DND-41 (cell line): ENCODE measurements at regions not wholly inside any gene's neighbourhood (a gene's known extent, or its start where the extent isn't known, plus 50 kb on each side); places are given as distances from the start of the nearest gene placed in this dataset.
"Not testable (repeated sequence)": the region's sequence is repeated elsewhere in the genome, so short reads cannot be mapped to it uniquely, and the experiment has no call there.

Experiments used
- ATAC-seq: fragments of 200-7000 bp; cut with Tn5 transposase; 3 replicates; pipeline ENCODE4 v1.9.1; 2021; ENCODE audit warnings: low read depth; ENCODE audit not compliant: insufficient read depth
- DNase-seq: peaks from one replicate; pipeline ENCODE4 v3.0.0-alpha.2; 2020
- H2AFZ ChIP-seq: 2 replicates; pipeline ENCODE4 v1.6.0; 2012; ENCODE audit warnings: low read depth, low read length
- H3K27ac ChIP-seq: 2 replicates; pipeline ENCODE4 v1.5.1; 2012; ENCODE audit warnings: low read length, inconsistent platforms
- H3K27me3 ChIP-seq: fragments of 200-600 bp; sonication (generic); 2 replicates; pipeline ENCODE4 v1.6.0; 2012; ENCODE audit warnings: low read length, mild to moderate bottlenecking, inconsistent platforms; ENCODE audit not compliant: insufficient read depth, poor library complexity
- H3K36me3 ChIP-seq: 2 replicates; pipeline ENCODE4 v1.5.1; 2012; ENCODE audit warnings: low read length, inconsistent platforms; ENCODE audit not compliant: insufficient read depth
- H3K4me1 ChIP-seq: 2 replicates; pipeline ENCODE4 v1.5.1; 2012; ENCODE audit warnings: mild to moderate bottlenecking, low read length; ENCODE audit not compliant: insufficient read depth
- H3K4me2 ChIP-seq: 2 replicates; pipeline ENCODE4 v1.6.0; 2012; ENCODE audit warnings: mild to moderate bottlenecking, moderate library complexity, low read length, inconsistent platforms; ENCODE audit not compliant: insufficient read depth
- H3K4me3 ChIP-seq, 2 experiments: fragments of 200-600 bp in 1 of 2; shearing (Covaris generic) in 1 of 2; 2 replicates each; pipeline ENCODE4 v1.5.1; 2012 to 2016; ENCODE audit warnings: inconsistent platforms in 2 of 2, low read length in 2 of 2, mild to moderate bottlenecking in 2 of 2, low read depth in 1 of 2, moderate library complexity in 1 of 2
- H3K79me2 ChIP-seq: 2 replicates; pipeline ENCODE4 v1.6.0; 2012; ENCODE audit warnings: low read length, inconsistent platforms; ENCODE audit not compliant: insufficient read depth
- H3K9ac ChIP-seq: 2 replicates; pipeline ENCODE4 v1.6.0; 2012; ENCODE audit warnings: low read depth, mild to moderate bottlenecking, inconsistent platforms, low read length, moderate library complexity
- H3K9me3 ChIP-seq: 2 replicates; pipeline ENCODE4 v1.5.1; 2012; ENCODE audit warnings: low read length, moderate library complexity, mild to moderate bottlenecking, inconsistent platforms; ENCODE audit not compliant: insufficient read depth, severe bottlenecking
- H4K20me1 ChIP-seq: 2 replicates; pipeline ENCODE4 v1.6.0; 2012; ENCODE audit warnings: low read length; ENCODE audit not compliant: insufficient read depth
- EZH2 ChIP-seq: IDR thresholded peaks from 3 replicates; pipeline ENCODE4 v1.6.1; 2012; ENCODE audit warnings: borderline replicate concordance, low read depth, mild to moderate bottlenecking, moderate library complexity, low read length, inconsistent platforms; ENCODE audit not compliant: severe bottlenecking
- TF ChIP-seq, protein P1 (sequence below): IDR thresholded peaks from 2 replicates; pipeline ENCODE4 v1.5.1; 2012; ENCODE audit warnings: borderline replicate concordance, low read length, moderate library complexity, mild to moderate bottlenecking; ENCODE audit not compliant: poor library complexity, severe bottlenecking; ENCODE audit errors: extremely low read depth

DNA sequence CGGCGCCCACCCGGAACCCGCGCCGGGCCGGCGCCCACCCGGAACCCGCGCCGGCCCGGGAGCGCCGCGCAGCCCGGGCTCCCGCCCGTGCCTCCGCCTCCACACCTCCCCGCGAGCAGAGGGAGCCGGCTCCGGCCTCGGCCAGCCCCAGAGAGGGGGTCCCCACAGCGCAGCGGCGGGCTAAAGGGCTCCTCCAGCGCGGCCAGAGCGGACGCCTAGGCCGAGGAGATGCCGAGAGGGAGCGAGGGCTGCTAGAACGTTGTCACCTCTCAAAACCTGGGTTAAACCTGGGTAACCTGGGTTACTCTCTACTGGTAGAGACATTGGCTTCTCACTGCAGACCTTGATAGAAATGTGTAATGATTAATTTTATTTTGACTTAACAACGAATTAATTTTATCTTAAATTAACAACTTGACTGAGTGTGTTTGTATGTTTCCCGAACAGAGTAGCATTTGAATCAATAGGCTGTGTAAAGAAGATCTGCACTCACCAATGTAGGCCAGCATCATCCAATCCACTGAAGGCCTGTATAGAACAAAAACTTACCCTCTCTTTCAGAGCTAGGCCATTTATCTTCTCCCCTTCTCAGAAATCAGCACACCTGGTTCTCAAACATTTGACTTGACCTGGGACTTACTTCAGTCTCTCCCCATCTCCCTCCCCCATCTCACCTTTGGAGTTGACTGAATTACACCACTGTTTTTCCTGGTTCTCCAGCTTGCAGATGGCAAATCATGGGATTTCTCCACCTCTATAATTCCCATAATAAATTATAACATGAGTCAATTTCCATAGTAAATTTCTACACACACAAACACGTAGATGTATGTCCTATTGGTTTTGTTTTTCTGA lies 242.7 kb downstream of the ASXL3 start:
- TF ChIP-seq EZH2, result no peak
- TF ChIP-seq, protein P1, sequence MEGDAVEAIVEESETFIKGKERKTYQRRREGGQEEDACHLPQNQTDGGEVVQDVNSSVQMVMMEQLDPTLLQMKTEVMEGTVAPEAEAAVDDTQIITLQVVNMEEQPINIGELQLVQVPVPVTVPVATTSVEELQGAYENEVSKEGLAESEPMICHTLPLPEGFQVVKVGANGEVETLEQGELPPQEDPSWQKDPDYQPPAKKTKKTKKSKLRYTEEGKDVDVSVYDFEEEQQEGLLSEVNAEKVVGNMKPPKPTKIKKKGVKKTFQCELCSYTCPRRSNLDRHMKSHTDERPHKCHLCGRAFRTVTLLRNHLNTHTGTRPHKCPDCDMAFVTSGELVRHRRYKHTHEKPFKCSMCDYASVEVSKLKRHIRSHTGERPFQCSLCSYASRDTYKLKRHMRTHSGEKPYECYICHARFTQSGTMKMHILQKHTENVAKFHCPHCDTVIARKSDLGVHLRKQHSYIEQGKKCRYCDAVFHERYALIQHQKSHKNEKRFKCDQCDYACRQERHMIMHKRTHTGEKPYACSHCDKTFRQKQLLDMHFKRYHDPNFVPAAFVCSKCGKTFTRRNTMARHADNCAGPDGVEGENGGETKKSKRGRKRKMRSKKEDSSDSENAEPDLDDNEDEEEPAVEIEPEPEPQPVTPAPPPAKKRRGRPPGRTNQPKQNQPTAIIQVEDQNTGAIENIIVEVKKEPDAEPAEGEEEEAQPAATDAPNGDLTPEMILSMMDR, result no peak
- Histone ChIP-seq H3K27ac (no peak overlapping the region), H2AFZ (no peak overlapping the region), H3K9ac (no peak overlapping the region), H3K4me1 (no peaks in the 10 kb centered on the region), H3K4me3 (no peak overlapping the region), H3K36me3 (no peaks in the 10 kb centered on the region), H4K20me1 (no peaks in the 10 kb centered on the region), H3K9me3 (no peaks in the 10 kb centered on the region), H3K79me2 (no peaks in the 10 kb centered on the region), H3K27me3 (no peaks in the 10 kb centered on the region), H3K4me2 (no peak overlapping the region)
- DNase-seq (no peak), ATAC-seq (no peak)

DNA sequence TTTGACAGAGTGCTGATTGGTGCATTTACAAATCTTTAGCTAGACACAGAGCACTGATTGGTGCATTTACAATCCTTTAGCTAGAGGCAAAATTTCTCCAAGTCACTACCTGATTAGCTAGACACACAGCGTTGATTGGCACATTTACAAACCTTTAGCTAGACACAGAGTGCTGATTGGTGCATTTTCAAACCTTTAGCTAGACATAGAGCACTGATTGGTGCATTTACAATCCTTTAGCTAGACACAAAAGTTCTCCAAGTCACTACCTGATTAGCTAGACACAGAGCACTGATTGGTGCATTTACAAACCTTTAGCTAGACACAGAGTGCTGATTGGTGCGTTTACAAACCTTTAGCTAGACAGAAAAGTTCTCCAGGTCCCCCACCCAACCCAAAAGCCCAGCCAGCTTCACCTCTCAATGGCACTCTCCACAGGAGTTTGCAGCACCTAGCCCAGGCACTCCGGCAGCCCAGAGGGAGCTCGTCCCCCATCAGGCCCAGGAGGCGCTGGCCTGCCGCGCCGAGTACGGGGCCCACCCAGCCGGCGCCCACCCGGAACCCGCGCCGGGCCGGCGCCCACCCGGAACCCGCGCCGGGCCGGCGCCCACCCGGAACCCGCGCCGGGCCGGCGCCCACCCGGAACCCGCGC lies 241.8 kb downstream of the ASXL3 start:
- H3K9me3 ChIP-seq, H3K36me3 ChIP-seq, ATAC-seq, H3K27me3 ChIP-seq, H4K20me1 ChIP-seq, H2AFZ ChIP-seq, H3K4me3 ChIP-seq, H3K79me2 ChIP-seq, H3K9ac ChIP-seq, H3K4me2 ChIP-seq, H3K27ac ChIP-seq, H3K4me1 ChIP-seq, DNase-seq: not testable (repeated sequence)

DNA sequence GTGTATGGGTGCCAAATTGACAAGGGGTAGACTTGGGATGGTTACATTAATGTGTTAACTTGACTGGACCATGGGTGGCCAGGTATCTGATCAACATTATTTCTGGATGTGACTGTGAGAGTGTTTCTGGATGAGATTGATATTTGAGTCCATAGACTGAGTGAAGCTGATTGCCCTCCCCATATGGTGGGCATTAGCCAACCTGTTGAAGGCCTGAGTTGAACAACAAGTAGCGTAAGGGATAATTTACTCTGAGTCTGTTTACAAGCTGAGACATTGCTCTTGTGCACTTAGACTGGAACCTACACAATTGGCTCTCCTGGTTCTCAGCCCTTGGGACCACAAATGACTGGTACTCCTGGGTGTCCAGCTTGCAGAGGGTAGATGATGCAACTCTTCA lies 240.1 kb downstream of the ASXL3 start:
- TF ChIP-seq EZH2, result no peak
- TF ChIP-seq, protein P1, result no peak
- Histone ChIP-seq H4K20me1 (no peaks in the 10 kb centered on the region), H3K4me1 (no peaks in the 10 kb centered on the region), H3K36me3 (no peaks in the 10 kb centered on the region), H3K27ac (no peak overlapping the region), H3K27me3 (no peaks in the 10 kb centered on the region), H3K79me2 (no peaks in the 10 kb centered on the region), H3K9ac (no peak overlapping the region), H2AFZ (no peak overlapping the region), H3K4me2 (no peak overlapping the region), H3K4me3 (no peak overlapping the region), H3K9me3 (no peaks in the 10 kb centered on the region)
- ATAC-seq (no peak), DNase-seq (no peak)

DNA sequence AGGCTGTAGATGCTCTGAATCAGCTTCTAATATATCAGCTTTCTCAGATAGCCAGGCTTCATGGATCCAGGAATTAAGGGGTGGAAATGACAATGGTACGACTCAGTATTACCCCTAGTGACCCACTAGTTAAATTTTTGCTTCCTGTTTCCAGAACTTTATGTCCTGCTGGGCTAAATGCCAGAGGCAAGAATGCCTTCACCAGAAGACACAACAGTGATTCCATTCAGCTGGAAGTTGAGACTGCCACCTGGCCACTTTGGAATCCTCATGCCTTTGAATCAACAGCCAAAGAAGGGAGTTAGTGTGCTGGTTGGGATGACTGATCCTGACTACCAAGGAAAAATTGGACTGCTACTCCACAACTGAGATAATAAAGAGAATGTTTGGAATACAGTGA lies 239.1 kb downstream of the ASXL3 start:
- ATAC-seq, result no peak
- no peak overlapping the region for H2AFZ ChIP-seq
- no peak overlapping the region for H3K27ac ChIP-seq
- no peaks in the 10 kb centered on the region for H3K36me3 ChIP-seq
- H3K4me3 ChIP-seq, result no peak overlapping the region
- H3K79me2 ChIP-seq, result no peaks in the 10 kb centered on the region
- TF ChIP-seq, protein P1, result no peak
- no peak for TF ChIP-seq EZH2
- H4K20me1 ChIP-seq, result no peaks in the 10 kb centered on the region
- H3K4me2 ChIP-seq, result no peak overlapping the region
- no peak overlapping the region for H3K9ac ChIP-seq
- no peaks in the 10 kb centered on the region for H3K4me1 ChIP-seq
- DNase-seq, result no peak
- no peaks in the 10 kb centered on the region for H3K27me3 ChIP-seq
- no peaks in the 10 kb centered on the region for H3K9me3 ChIP-seq
